Stimulated activated CD4-positive, alpha-beta T cell treated with anti-CD3 and anti-CD28 coated beads, Interleukin-15, amount 100 ng/mL, for 1 hour (primary cell): ENCODE measurements at regions not wholly inside any gene's neighbourhood (a gene's known extent, or its start where the extent isn't known, plus 50 kb on each side); places are given as distances from the start of the nearest gene placed in this dataset.
"Not testable (repeated sequence)": the region's sequence is repeated elsewhere in the genome, so short reads cannot be mapped to it uniquely, and the experiment has no call there.

Source experiments
- DNase-seq, 2 donors: peaks; one replicate each; pipeline ENCODE4 v3.0.0-alpha.2; 2020; ENCODE audit warnings: low read depth in 1 of 2, low spot score in 1 of 2

DNA sequence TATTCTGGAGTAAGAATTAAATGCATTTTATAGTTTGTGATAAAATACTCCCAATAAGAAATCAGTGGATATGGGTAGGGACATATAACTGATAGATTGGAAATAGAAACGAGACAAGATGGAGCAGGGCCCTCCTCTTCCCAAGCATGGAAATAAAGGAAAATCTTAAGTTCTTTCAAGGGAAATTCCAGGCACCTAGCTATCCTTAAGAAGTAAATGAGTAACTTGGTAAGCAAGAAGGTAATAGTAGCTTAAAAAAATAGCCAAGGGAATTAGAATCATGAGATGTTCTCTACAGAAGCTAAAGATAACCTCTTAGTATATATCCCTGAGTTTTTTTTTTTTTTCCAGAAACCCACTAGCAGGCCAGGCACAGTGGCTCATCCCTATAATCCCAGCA lies 105.5 kb upstream of the FAM3C start:
- DNase-seq = no peak

DNA sequence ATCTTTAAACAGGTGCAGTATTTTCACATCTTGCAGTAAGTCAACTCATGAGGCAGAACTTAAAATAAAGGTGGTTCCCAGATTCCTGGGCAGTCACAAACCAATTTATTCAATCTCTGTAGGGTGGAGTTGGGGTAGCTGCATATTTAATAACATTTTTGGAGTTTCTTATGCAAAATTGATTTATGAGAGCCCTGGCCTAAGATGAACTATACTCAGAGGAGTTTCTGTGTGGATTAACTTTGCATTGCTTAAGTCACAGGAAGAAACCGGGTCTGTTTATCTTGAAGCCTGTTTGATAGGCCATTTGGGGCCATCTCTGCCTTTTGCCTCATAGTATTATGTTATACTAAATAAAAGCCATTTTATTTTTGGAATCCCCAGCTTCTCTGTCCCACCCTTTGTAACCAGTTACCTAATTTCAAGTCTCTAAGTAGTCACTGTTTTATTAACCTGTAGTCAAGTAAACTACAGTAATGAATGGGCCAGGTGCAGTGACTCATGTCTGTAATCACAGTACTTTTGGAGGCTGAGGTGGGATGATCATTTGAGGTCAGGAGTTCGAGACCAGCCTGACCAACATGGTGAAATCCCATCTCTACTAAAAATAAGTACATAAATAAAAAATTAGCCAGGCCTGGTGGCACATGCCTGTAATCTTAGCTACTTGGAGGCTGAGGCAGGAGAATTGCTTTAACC lies 104.4 kb upstream of the FAM3C start:
- DNase-seq = no peak

DNA sequence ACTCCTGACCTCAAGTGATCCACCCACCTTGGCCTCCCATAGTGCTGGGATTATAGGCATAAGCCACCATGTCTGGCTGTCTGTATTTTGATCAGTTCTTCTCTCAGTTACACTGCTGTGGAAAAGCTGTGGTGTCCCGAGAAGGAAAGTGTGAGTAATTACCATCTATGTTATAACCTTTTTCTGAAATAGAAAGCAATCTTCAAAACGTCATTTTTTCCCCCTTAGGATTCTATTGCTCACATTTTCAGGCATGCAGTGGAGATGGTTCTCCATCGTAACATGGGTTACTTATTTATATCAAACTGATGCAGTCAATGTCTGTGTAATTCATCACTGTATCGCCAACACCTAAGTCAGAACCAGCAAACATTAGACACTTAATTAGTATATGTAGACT lies 103.5 kb upstream of the FAM3C start:
- no peak for DNase-seq

DNA sequence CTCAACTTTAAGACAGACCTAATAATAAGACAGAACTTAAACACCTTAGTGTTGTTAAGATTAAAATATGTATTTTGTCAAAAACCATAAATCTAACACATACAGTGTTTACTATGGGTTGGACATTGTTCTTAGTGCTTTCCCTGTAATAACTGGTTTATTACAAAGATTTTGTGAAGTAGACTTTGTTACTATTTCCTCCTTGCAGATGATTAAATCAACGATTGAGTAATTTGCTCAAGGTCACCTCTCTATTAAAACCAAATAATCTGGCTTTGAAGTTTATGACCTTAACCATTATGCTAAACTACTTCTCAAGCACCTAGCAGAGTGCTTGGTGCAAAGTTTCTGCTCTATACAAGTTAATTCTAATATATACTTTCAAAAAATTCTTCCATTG lies 102.7 kb upstream of the FAM3C start:
- no peak for DNase-seq

DNA sequence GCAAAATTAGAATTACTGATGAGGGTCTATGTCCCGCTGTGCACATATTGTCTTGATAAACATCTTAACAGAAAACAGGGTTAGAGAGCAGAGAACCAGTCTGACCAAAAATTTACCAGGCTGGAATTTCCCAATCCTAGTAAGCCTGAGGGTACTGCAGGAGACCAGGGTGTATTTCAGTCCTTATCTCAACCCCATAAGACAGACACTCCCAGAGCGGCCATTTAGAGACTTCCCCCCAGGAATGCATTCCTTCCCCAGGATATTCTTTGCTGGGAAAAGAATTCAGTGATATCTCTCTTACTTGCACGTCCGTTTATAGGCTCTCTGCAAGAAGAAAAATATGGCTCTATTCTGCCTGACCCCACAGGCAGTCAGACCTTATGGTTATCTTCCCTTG lies 101.4 kb upstream of the FAM3C start:
- not testable (repeated sequence) for DNase-seq

DNA sequence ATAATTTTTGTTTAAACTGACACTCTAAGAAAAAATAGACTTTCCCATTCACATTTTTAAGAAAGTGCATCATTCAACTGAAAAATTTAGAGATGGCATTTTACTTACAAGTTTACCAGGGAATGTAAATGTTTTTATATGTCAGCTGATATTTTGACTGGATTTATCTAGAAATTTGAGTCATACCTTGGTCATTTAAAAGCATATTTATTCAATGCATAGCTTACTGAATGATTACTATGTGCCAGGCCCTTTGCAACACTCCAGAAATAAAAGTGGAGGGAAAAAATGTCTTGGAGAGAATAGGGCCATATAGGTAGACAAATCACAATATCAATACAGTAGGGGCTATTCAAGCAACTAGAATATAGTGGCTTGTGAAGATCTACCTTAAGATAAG lies 98.4 kb upstream of the FAM3C start:
- DNase-seq = no peak

DNA sequence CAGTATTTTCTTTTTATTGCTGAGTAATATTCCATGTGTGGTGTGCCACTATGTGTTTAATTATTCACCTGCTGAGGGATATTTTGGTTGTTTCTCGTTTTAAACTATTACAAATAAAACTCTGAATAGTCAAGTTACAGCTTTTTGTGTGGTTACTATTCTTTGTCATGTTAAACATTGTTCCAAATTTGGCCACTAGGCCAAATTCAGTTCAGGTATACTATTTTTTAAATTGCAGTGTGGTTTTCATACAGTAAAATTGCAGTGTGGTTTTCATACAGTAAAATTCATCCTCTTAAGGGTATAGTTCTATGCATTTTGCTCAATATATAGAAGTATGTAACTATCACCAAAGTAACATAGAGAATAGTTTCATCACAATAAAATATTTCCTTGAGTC lies 97.4 kb upstream of the FAM3C start:
- DNase-seq = no peak

DNA sequence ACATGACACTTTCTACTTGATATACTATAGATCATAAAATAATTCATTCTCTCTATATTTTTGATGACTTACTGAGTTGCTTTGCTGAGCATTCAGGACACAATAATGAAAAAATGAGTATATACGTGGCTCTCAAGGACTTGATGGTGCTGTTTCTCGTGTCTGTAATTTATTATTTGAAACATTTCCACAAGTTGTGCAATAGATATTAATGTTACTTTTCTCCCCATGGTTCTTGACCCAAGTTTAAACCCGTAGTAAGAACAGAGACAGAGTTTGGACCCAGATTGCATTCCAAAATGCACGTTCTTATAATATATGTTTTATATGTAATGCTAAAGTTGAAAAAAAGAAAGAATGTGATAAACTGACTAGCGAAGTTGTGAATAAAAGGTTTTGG lies 94.2 kb upstream of the FAM3C start:
- no peak for DNase-seq

DNA sequence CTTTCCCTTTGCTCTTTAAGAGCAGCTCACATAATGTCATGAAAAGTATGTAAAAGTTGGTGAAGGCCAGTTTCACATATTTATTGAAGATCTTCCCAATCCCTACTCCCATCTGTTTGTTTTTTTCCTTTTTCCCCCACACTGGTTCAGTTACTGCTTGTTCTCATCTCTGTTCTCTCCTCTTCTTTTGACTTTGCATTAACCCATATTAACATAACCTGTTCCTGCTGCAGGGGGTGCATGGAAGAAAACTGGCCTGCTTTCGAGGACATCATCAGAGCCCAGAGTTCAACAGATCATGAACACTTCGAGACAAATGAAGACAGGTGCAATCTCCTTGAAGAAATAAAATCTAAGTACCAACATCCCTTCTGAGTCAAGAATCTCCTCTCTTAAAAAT lies 93.3 kb upstream of the FAM3C start:
- no peak for DNase-seq

DNA sequence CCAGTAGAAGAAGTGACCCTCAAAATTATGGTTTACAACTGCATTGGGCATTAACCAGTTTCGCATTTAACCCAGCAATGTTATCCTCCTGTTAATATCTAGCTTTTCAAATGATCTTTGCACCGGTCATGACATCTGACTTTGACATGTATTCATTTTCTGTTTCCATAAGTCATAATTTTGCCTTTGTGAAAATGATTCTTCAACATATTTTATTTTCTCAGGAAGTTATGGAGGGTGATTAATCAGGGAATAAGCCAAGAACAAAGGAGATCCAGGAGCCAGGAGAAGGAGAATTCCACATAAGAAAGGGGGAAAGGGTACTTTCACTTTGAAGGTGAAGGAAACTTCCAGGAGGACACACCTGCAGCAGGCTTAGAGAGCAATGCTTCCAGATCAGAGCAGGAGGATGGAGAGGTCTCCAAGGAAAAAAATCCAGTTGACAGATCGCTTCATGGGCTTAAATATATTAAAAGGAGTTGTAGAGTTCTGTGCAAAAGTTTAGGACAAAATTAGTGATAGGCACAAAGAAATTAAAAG lies 92.1 kb upstream of the FAM3C start:
- no peak for DNase-seq

DNA sequence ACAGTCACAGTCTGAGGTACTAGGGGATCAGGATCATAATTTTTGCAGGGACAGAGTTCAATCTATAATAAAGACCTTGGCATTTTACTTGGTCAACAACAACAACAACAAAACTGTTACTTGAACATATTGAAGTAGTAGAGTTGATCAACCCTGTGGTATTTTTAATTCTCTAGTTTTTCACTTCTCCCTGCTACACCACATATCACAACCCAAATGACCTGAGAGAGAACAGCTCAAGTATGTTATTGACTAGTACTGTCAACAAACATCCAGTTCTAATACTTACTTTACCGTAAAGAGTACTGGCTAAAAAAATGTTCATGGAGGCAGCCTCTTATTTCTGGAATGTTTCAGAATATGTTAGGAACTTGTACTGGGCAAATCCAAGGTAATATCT lies 90.5 kb upstream of the FAM3C start:
- DNase-seq = no peak

DNA sequence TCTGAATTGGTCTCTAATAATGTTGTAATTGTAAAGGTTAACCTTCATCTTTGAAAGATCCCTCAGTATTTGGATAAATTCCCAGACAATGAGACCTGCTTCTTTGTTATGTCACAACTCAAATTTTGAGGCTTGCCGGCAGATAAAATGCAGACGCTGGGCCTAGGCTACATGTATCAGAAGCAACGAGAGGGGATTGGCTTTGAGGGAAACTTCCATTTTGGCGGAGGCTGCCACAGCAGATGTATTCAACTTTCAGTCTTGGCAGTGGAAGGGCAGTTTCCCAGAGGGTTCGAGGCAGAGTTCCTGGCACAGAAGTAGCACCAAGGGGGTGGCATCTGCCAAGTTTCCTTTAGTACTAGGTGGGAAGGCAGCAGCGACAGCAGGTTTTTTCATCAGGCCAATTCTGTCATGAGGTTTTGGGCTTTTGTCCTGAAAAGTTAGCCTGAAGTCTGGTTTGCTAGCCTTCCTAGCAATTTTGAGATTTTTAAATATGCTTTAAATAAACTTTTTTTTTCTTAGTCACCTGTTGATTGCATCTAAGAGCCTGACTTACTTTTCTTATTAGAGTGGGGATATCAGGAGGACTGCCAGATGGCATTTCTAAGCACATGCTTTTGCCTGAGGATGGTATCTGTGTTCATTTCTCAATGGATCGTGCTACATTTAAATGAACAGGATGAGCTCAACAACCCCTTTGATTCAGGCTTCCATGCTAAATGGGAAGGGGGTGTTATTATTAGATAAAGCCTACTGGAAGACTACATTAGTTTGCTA lies 89.5 kb upstream of the FAM3C start:
- DNase-seq = no peak

DNA sequence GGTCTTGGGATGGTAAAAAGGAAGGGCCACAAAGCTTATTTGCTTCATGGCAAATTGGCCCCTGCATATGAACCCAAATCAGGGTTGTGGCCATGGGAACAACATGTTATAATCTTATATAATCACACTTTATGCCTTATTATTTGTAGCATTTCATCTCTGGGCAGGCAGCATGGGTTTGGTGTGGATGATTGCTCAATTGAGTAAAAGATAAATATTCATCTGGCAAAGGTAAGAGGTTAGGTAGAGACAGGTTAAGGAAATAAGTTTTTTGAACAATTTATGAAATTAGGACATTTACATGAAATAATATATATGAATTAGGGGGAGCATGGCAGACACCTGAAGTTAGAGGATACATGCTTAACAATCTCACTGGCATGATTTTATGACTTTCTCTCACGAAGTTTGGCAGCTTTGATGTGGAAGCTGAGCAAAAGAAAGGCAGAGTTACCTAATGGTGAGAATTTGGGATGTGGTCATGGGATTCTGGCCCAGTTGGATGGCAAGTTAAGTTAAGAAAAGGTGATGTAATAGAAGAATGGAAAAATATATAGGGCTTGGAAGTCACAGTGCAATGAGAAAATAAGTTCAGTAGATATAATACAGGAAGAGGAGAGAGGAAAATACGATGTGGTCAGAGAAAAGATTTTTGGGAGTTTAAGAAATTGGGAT lies 88.1 kb upstream of the FAM3C start:
- no peak for DNase-seq

DNA sequence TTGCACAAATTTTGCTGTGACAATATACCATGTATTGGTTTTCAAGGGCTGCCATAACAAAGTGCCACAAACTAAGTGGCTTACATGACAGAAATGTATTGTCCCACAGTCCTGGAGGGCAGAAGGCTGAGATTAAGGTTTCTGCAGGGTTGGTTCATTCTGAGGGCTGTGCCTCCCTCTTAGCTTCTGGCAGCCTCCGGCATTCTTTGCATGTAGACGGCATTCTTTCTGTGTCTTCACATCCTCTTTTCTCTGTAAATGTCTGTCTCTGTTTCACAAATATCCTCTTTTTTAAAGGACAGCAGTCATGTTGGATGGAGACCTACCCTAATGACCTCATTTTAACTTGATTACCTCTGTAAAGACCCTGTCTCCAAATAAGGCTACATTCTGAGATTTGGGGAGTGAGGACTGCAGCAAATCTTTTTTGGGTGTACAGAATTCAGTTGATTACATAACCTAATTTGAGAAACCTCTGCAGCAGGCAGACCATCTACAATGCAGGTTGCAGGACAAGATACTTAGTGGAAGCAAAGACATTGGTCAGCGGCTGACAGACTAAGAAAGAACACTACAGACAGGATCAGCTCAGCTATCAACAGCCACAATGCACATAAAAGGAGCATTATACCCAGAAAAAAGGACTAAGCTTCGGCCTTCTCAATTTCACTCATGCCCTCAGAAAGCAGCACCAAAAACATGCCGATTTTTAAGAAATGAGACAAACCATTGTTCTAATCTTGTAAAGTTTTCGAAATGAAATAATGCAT lies 84.6 kb upstream of the FAM3C start:
- DNase-seq = no peak

DNA sequence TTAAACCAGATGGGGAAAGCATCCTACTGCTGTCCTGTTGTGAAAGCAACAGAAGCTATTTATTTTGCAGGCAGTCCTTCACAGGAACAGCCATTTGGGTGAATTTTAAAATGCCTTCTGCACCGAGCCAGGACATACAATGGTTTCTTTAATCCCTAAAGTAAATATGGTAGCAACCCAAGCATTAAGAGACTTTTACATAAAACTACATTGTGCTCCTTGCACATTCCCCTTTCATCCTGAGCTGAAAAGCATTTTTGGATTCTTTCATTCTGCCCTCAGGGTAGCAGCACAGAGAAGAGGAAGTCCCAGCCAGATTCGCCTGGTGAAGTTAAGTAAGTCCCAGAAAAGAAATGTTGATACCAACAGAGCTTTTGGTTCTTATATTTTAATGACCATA lies 84.0 kb upstream of the FAM3C start:
- no peak for DNase-seq

DNA sequence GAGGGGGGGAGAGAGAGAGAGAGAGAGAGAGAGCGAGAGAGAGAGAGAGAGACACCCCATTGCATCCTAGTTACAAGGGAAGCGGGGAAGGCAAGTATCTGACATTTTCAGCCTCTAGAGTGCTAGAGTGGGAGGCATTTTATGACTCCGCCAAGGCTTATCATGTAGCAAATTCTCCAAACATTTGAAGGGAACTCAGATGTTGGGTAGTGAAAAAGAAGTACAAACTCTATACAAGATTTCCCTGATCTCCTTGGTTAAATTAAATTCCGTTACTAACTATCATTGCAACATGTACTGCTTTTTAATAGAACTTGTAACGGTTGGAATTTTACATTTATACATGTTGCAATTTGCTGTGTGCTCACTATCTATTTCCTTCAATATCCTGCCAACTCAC lies 83.4 kb upstream of the FAM3C start:
- no peak for DNase-seq

DNA sequence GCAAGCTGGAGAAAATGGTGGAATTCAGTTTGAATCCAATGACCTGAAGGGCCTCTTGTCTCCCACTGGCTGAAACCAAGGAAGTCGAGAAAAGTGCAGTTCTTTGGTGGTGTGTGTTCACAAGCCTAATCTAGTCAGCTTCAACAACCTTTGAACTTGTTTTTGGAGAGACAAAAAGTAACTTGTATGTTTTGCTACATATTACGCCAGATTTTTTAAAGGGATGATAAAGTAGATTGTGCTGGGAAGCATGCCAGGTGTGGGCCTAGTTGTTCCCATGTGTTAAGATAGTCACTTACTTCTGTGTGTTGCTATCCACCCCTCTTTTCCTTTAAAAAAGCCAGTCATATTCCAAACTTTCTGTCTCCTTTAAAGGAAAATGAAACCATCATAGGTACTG lies 79.7 kb upstream of the FAM3C start:
- no peak for DNase-seq

DNA sequence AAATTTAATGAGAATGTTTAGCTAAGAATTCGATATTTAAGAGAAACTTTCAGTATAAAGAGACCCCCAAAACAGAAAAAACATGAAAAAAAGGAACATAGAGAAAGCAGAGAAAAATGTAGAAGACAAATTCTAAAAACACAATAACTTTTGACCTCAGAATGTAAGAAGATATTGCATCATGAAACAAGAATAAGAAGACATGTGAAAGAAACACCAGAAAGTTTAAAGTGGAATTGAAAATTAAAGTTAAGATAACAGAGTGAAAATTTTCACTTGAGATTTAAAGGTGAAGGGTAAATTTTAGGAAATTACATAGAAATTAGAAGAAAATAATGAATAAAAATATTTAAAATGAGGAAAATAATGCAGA lies 78.2 kb upstream of the FAM3C start:
- DNase-seq = no peak

DNA sequence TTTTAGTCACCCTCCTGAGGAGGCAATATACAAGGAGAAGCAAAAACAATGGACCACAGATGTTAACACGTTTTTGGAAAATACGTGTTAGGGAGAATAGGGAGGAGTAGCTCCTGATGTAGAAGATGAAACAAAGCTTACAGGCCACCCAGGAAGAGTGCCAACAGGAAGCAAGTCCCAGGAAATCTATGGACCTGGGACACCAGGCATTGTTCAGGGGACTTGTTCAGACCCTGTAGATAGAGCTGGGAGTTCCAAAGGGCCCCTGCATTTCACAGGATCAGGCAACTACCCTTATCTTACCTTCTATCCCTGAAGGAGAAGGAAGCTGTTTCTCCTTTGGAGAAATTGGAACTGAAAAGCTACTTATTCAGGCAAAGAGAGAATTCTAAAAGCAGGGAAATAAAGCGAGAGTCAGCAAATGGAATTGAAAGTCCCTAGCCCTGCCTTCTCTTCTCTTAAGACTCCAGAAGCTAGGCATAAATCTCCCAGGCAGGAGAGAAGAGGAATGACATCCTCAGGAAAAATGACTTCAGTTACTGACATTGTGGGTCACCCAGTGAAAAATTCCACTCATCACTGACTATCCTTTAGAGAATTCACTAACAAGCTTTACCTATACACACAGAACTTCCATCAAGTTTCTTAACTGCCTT lies 77.7 kb upstream of the FAM3C start:
- DNase-seq = no peak

DNA sequence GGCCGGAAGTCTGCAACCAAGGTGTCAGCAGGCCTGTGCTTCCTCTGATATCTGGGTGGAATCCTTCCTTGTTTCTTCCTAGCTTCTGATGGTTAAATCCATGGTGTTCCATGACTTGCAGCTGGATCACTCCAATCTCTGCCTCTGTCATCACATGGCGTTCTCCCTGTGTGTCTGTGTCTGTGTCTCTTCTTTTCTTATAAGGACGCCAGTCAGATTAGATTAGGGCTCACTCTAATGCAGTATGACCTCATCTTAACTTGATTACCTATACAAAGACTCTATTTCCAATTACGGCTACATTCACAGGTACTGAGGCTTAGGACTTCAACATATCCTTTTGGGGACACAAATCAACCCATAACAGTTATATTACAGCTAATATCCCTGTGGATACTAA lies 70.3 kb upstream of the FAM3C start:
- DNase-seq = no peak

DNA sequence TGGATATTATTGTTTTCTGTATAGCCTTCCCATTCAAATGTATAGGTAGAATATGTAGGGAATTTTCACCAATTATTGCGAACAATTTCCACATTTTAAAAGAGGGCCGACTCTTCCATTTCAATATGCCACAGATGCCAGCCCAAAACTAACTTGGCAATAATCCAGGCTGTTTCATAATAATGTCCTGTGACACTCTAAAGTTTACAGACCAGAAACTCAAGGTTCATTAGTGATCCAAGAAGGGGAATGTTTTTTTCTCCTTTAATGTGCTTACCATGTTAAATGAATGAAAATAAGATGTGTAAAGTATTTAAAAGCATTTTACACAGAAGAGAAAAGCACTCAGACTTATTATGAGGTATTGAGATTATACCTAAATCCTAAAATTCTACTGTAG lies 63.0 kb upstream of the FAM3C start:
- no peak for DNase-seq
